ENCODE measurements at regions not wholly inside any gene's neighbourhood (a gene's known extent, or its start where the extent isn't known, plus 50 kb on each side); places are given as distances from the start of the nearest gene placed in this dataset.

DNA sequence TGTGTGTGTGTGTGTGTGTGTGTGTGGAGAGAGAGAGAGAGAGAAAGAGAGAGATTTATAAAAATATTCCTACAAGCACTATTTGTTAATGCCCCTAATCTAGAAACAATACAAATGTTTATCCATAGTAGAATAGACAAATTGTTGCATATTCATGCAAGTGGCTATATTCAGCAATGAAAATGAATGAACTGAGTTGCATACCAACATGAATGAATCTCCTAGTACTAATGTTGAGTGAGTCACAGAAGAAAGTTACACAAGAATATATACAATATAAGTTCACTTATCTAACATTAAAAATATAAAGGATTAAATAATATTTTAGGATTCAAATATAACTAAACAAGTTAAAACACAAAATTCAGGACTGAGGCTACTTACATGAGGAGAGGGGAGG lies 456.8 kb upstream of the AMOT start:
- H3K9ac ChIP-seq (ENCODE audit: low read length) = no peak overlapping the region
- no peak overlapping the region for H3K27ac ChIP-seq (ENCODE audit: low read length)
- H3K27me3 ChIP-seq (ENCODE audit: control insufficient read depth, insufficient read depth, low read length) = no peaks in the 10 kb centered on the region
- no peak overlapping the region for H3K4me3 ChIP-seq (ENCODE audit: low read length)
- H3K4me1 ChIP-seq (ENCODE audit: control insufficient read depth, low read depth, low read length) = no peaks in the 10 kb centered on the region
- no peaks in the 10 kb centered on the region for H3K9me3 ChIP-seq (ENCODE audit: control insufficient read depth, low read depth, low read length)
- no peaks in the 10 kb centered on the region for H3K36me3 ChIP-seq (ENCODE audit: control insufficient read depth, low read depth, low read length)

DNA sequence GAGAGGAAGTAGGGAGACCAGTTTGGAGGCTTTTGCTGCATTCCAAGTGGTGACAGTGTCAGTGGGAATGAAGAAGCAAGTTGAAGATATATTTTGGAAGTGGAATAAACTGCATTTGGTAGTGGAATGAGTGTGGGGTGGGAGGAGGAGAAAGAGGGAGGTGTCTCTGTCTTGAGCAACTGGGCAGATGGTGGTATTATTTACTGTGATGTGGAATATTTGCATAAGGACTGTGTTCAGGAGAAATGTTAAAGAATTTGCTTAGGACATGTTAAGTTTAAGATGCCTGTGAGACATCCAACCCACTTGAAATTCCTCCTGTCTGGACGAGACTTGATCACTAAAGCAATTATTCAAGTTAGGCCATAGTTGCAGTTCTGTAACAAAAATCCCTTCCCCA lies 448.9 kb upstream of the AMOT start:
- Histone ChIP-seq H3K36me3 (ENCODE audit: control insufficient read depth, low read depth, low read length) (no peaks in the 10 kb centered on the region), H3K27me3 (ENCODE audit: control insufficient read depth, insufficient read depth, low read length) (no peaks in the 10 kb centered on the region), H3K9me3 (ENCODE audit: control insufficient read depth, low read depth, low read length) (no peaks in the 10 kb centered on the region), H3K9ac (ENCODE audit: low read length) (no peak overlapping the region), H3K4me3 (ENCODE audit: low read length) (no peak overlapping the region), H3K27ac (ENCODE audit: low read length) (no peak overlapping the region), H3K4me1 (ENCODE audit: control insufficient read depth, low read depth, low read length) (peaks cover 4% of the 10 kb centered on the region)

DNA sequence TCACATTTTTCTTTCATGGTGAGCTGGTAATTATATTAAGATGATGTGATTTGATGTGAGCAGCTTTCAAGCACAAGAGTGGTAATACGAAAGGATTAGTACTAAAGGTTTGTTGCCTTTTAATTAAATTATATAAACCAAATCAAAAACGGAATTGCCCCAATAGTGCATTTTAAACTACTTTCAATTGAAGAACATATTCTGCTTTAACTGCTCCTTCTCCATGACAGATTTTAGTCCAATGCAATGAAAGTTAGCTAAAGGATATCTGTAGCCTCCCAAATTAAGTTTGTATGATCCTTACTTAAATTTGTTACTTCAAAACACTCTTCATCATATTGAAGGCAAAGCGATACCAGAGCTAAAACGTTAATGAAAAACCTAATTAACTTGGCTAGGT lies 447.1 kb upstream of the AMOT start:
- Histone ChIP-seq H3K9me3 (ENCODE audit: control insufficient read depth, low read depth, low read length) (no peaks in the 10 kb centered on the region), H3K9ac (ENCODE audit: low read length) (no peak overlapping the region), H3K4me3 (ENCODE audit: low read length) (no peak overlapping the region), H3K4me1 (ENCODE audit: control insufficient read depth, low read depth, low read length) (peaks cover 4% of the 10 kb centered on the region), H3K27me3 (ENCODE audit: control insufficient read depth, insufficient read depth, low read length) (no peaks in the 10 kb centered on the region), H3K27ac (ENCODE audit: low read length) (no peak overlapping the region), H3K36me3 (ENCODE audit: control insufficient read depth, low read depth, low read length) (no peaks in the 10 kb centered on the region)

GRCh38 chrX:113275804-113276203 lies 435.2 kb upstream of the AMOT start:
- H3K4me1 ChIP-seq (ENCODE audit: control insufficient read depth, low read depth, low read length) = peaks cover 2% of the 10 kb centered on the region
- no peaks in the 10 kb centered on the region for H3K36me3 ChIP-seq (ENCODE audit: control insufficient read depth, low read depth, low read length)
- H3K27me3 ChIP-seq (ENCODE audit: control insufficient read depth, insufficient read depth, low read length) = no peaks in the 10 kb centered on the region
- no peaks in the 10 kb centered on the region for H3K9me3 ChIP-seq (ENCODE audit: control insufficient read depth, low read depth, low read length)
- no peak overlapping the region for H3K9ac ChIP-seq (ENCODE audit: low read length)
- no peak overlapping the region for H3K27ac ChIP-seq (ENCODE audit: low read length)
- no peak overlapping the region for H3K4me3 ChIP-seq (ENCODE audit: low read length)

- no peak overlapping the region for H3K9ac ChIP-seq (ENCODE audit: low read length)
- H3K36me3 ChIP-seq (ENCODE audit: control insufficient read depth, low read depth, low read length) = no peaks in the 10 kb centered on the region
- H3K9me3 ChIP-seq (ENCODE audit: control insufficient read depth, low read depth, low read length) = no peaks in the 10 kb centered on the region
- H3K4me3 ChIP-seq (ENCODE audit: low read length) = no peak overlapping the region
- H3K4me1 ChIP-seq (ENCODE audit: control insufficient read depth, low read depth, low read length) = no peaks in the 10 kb centered on the region
- no peak overlapping the region for H3K27ac ChIP-seq (ENCODE audit: low read length)
- no peaks in the 10 kb centered on the region for H3K27me3 ChIP-seq (ENCODE audit: control insufficient read depth, insufficient read depth, low read length)
These were observed 434.2 kb upstream of the AMOT start for GRCh38 chrX:113274791-113275190.

- Histone ChIP-seq H3K9ac (ENCODE audit: low read length) (no peak overlapping the region), H3K36me3 (ENCODE audit: control insufficient read depth, low read depth, low read length) (no peaks in the 10 kb centered on the region), H3K4me1 (ENCODE audit: control insufficient read depth, low read depth, low read length) (no peaks in the 10 kb centered on the region), H3K9me3 (ENCODE audit: control insufficient read depth, low read depth, low read length) (no peaks in the 10 kb centered on the region), H3K27me3 (ENCODE audit: control insufficient read depth, insufficient read depth, low read length) (no peaks in the 10 kb centered on the region), H3K4me3 (ENCODE audit: low read length) (no peak overlapping the region), H3K27ac (ENCODE audit: low read length) (no peak overlapping the region)
These were observed 433.7 kb upstream of the AMOT start for GRCh38 chrX:113274345-113274744.

- Histone ChIP-seq H3K4me3 (ENCODE audit: low read length) (no peak overlapping the region), H3K9me3 (ENCODE audit: control insufficient read depth, low read depth, low read length) (no peaks in the 10 kb centered on the region), H3K4me1 (ENCODE audit: control insufficient read depth, low read depth, low read length) (no peaks in the 10 kb centered on the region), H3K27ac (ENCODE audit: low read length) (no peak overlapping the region), H3K36me3 (ENCODE audit: control insufficient read depth, low read depth, low read length) (no peaks in the 10 kb centered on the region), H3K27me3 (ENCODE audit: control insufficient read depth, insufficient read depth, low read length) (no peaks in the 10 kb centered on the region), H3K9ac (ENCODE audit: low read length) (no peak overlapping the region)
These were observed 428.6 kb upstream of the AMOT start for GRCh38 chrX:113269203-113269602.

GRCh38 chrX:113260474-113260873 lies 419.8 kb upstream of the AMOT start:
- H3K36me3 ChIP-seq (ENCODE audit: control insufficient read depth, low read depth, low read length) = no peaks in the 10 kb centered on the region
- no peak overlapping the region for H3K4me3 ChIP-seq (ENCODE audit: low read length)

DNA sequence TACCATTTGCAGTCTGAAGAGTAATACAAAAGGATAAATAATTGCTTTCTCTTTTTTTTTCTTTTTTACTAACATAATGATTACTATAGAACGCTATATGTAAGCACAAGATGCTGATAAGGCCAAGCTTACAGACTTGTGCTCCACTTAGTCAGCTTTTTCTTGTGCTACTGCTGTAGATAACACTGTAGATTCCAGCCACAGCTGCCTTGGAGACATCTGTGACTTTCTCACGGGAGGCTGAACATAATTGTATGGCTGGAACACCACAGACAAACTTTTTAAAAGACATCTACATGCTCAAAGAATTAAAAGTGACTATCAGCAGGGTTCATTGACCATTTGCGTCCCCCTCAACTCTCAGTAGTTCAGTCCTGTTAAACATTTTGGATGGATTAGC lies 381.7 kb upstream of the AMOT start:
- Histone ChIP-seq H3K4me1 (ENCODE audit: control insufficient read depth, low read depth, low read length) (no peaks in the 10 kb centered on the region), H3K4me3 (ENCODE audit: low read length) (no peak overlapping the region), H3K27ac (ENCODE audit: low read length) (no peak overlapping the region), H3K36me3 (ENCODE audit: control insufficient read depth, low read depth, low read length) (no peaks in the 10 kb centered on the region), H3K27me3 (ENCODE audit: control insufficient read depth, insufficient read depth, low read length) (no peaks in the 10 kb centered on the region), H3K9ac (ENCODE audit: low read length) (no peak overlapping the region), H3K9me3 (ENCODE audit: control insufficient read depth, low read depth, low read length) (no peaks in the 10 kb centered on the region)

More at GRCh38 chrX:113260474-113260873, 419.8 kb upstream of the AMOT start:
- Histone ChIP-seq H3K9me3 (ENCODE audit: control insufficient read depth, low read depth, low read length) (no peaks in the 10 kb centered on the region), H3K9ac (ENCODE audit: low read length) (no peak overlapping the region), H3K27me3 (ENCODE audit: control insufficient read depth, insufficient read depth, low read length) (no peaks in the 10 kb centered on the region), H3K27ac (ENCODE audit: low read length) (no peak overlapping the region), H3K4me1 (ENCODE audit: control insufficient read depth, low read depth, low read length) (peaks cover 6% of the 10 kb centered on the region)

DNA sequence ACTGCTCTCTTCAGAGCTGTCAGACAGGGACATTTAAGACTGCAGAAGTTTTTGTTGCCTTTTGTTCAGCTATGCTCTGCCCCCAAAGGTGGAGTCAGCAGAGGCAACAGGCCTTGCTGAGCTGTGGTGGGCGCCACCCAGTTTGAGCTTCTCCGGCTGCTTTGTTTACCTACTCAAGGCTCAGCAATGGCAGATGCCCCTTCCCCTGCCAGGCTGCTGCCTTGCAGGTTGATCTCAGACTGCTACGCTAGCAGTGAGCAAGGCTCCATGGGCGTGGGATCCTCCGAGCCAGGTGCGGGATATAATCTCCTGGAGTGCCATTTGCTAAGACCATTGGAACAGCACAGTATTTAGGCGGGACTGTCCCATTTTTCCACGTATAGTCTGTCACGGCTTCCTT lies 371.4 kb upstream of the AMOT start:
- Histone ChIP-seq H3K9me3 (ENCODE audit: control insufficient read depth, low read depth, low read length) (peaks cover 10% of the 10 kb centered on the region), H3K4me1 (ENCODE audit: control insufficient read depth, low read depth, low read length) (no peaks in the 10 kb centered on the region), H3K27ac (ENCODE audit: low read length) (no peak overlapping the region), H3K9ac (ENCODE audit: low read length) (no peak overlapping the region), H3K27me3 (ENCODE audit: control insufficient read depth, insufficient read depth, low read length) (no peaks in the 10 kb centered on the region), H3K36me3 (ENCODE audit: control insufficient read depth, low read depth, low read length) (no peaks in the 10 kb centered on the region), H3K4me3 (ENCODE audit: low read length) (no peak overlapping the region)

DNA sequence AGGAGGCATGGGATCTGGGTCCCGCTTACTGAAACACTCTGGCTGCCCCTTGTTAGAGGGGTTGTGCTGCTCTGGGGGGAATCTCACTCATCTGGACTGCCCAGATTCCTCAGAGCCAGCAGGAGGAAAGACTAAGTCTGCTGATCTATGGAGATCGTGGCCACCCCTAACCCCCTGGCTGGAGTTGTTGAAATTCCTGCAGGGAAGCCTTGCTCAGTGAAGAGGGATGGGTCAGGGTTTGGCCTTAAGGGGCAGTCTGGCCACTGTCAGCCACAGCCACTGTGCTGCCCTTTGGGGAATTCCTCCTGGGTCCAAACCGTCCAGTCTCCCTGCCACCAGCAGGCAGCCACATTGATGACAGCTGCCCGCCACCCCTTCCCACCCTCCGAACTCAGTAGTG lies 362.0 kb upstream of the AMOT start:
- Histone ChIP-seq H3K4me1 (ENCODE audit: control insufficient read depth, low read depth, low read length) (no peaks in the 10 kb centered on the region), H3K36me3 (ENCODE audit: control insufficient read depth, low read depth, low read length) (no peaks in the 10 kb centered on the region), H3K9me3 (ENCODE audit: control insufficient read depth, low read depth, low read length) (no peaks in the 10 kb centered on the region), H3K27me3 (ENCODE audit: control insufficient read depth, insufficient read depth, low read length) (no peaks in the 10 kb centered on the region), H3K27ac (ENCODE audit: low read length) (no peak overlapping the region), H3K4me3 (ENCODE audit: low read length) (no peak overlapping the region), H3K9ac (ENCODE audit: low read length) (no peak overlapping the region)

GRCh38 chrX:113195949-113196348 lies 355.3 kb upstream of the AMOT start:
- H3K27ac ChIP-seq (ENCODE audit: low read length) = no peak overlapping the region
- no peaks in the 10 kb centered on the region for H3K27me3 ChIP-seq (ENCODE audit: control insufficient read depth, insufficient read depth, low read length)
- H3K36me3 ChIP-seq (ENCODE audit: control insufficient read depth, low read depth, low read length) = no peaks in the 10 kb centered on the region
- H3K4me3 ChIP-seq (ENCODE audit: low read length) = no peak overlapping the region
- peaks cover 2% of the 10 kb centered on the region for H3K9me3 ChIP-seq (ENCODE audit: control insufficient read depth, low read depth, low read length)
- H3K9ac ChIP-seq (ENCODE audit: low read length) = no peak overlapping the region
- no peaks in the 10 kb centered on the region for H3K4me1 ChIP-seq (ENCODE audit: control insufficient read depth, low read depth, low read length)

Data from iPS-18a (cell line).